ENCODE measurements at regions not wholly inside any gene's neighbourhood (a gene's known extent, or its start where the extent isn't known, plus 50 kb on each side); places are given as distances from the start of the nearest gene placed in this dataset.

GRCh38 chr1:219304227-219305226 is 130.8 kb downstream of the LYPLAL1 start:
- DNase-seq, result no peak

GRCh38 chr1:219302697-219303096 is 129.0 kb downstream of the LYPLAL1 start:
- no peak for DNase-seq

- no peak for DNase-seq
Observed at GRCh38 chr1:219299420-219299819, 125.7 kb downstream of the LYPLAL1 start.

- no peak for DNase-seq
Observed at GRCh38 chr1:219298571-219299148, 125.0 kb downstream of the LYPLAL1 start.

GRCh38 chr1:219296430-219297355 is 123.0 kb downstream of the LYPLAL1 start:
- no peak for DNase-seq

GRCh38 chr1:219294251-219294650 is 120.6 kb downstream of the LYPLAL1 start:
- no peak for DNase-seq

GRCh38 chr1:219293410-219293809 is 119.7 kb downstream of the LYPLAL1 start:
- no peak for DNase-seq

- DNase-seq, result no peak
Observed at GRCh38 chr1:219292999-219293398, 119.3 kb downstream of the LYPLAL1 start.

- no peak for DNase-seq
Observed at GRCh38 chr1:219292341-219292740, 118.7 kb downstream of the LYPLAL1 start.

- DNase-seq, result no peak
Observed at GRCh38 chr1:219289171-219289570, 115.5 kb downstream of the LYPLAL1 start.

GRCh38 chr1:219283541-219283940 is 109.9 kb downstream of the LYPLAL1 start:
- DNase-seq, result no peak

GRCh38 chr1:219281831-219282230 is 108.2 kb downstream of the LYPLAL1 start:
- no peak for DNase-seq

GRCh38 chr1:219279017-219279770 is 105.5 kb downstream of the LYPLAL1 start:
- no peak for DNase-seq

GRCh38 chr1:219278288-219278687 is 104.6 kb downstream of the LYPLAL1 start:
- no peak for DNase-seq

- DNase-seq, result no peak
Observed at GRCh38 chr1:219277304-219278105, 103.8 kb downstream of the LYPLAL1 start.

- DNase-seq, result no peak
Observed at GRCh38 chr1:219276049-219276738, 102.5 kb downstream of the LYPLAL1 start.

GRCh38 chr1:219273088-219273686 is 99.5 kb downstream of the LYPLAL1 start:
- no peak for DNase-seq

GRCh38 chr1:219271818-219272535 is 98.3 kb downstream of the LYPLAL1 start:
- DNase-seq, result no peak

GRCh38 chr1:219269171-219269570 is 95.5 kb downstream of the LYPLAL1 start:
- no peak for DNase-seq

- DNase-seq, result no peak
Observed at GRCh38 chr1:219266524-219266923, 92.8 kb downstream of the LYPLAL1 start.

Data from activated CD4-positive, CD25-positive, alpha-beta regulatory T cell (primary cell).